ENCODE measurements at regions not wholly inside any gene's neighbourhood (a gene's known extent, or its start where the extent isn't known, plus 50 kb on each side); places are given as distances from the start of the nearest gene placed in this dataset.
A peak's percentile ranks its signal among the peaks of the same experiment; 100 is the strongest.

DNA sequence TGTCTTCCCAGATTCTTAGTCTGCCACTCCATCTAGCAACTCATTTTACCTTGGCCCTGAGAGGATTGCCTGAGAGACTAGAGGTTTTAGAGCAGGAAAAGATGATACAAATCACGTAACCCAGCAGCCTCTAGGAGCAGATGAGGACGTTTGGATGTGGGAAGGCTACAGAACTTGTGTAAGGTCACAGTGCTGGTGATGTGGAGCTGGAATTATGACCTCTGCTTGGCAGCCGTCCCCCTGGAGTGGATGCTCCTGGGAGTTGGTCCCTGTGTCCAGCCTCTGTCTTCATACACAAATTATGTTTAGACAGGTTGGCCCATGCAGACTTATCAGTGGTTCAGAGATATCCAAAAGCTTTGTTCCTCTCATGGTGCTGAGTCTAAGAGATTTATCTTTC lies 499.0 kb downstream of the EBF1 start:
- TF ChIP-seq, protein P1, sequence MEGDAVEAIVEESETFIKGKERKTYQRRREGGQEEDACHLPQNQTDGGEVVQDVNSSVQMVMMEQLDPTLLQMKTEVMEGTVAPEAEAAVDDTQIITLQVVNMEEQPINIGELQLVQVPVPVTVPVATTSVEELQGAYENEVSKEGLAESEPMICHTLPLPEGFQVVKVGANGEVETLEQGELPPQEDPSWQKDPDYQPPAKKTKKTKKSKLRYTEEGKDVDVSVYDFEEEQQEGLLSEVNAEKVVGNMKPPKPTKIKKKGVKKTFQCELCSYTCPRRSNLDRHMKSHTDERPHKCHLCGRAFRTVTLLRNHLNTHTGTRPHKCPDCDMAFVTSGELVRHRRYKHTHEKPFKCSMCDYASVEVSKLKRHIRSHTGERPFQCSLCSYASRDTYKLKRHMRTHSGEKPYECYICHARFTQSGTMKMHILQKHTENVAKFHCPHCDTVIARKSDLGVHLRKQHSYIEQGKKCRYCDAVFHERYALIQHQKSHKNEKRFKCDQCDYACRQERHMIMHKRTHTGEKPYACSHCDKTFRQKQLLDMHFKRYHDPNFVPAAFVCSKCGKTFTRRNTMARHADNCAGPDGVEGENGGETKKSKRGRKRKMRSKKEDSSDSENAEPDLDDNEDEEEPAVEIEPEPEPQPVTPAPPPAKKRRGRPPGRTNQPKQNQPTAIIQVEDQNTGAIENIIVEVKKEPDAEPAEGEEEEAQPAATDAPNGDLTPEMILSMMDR (IDR thresholded peaks at IDR 0.05): no peak
- Histone ChIP-seq H3K4me3 (no peak overlapping the region), H3K9me3 (no peaks in the 10 kb centered on the region), H3K4me1 (no peaks in the 10 kb centered on the region), H3K27ac (no peak overlapping the region), H3K36me3 (no peaks in the 10 kb centered on the region), H3K27me3 (ENCODE audit: low read depth) (no peaks in the 10 kb centered on the region)
- intact Hi-C loops (cut with DNase I): no loop called here
- ATAC-seq (no peak), DNase-seq (no peak)

DNA sequence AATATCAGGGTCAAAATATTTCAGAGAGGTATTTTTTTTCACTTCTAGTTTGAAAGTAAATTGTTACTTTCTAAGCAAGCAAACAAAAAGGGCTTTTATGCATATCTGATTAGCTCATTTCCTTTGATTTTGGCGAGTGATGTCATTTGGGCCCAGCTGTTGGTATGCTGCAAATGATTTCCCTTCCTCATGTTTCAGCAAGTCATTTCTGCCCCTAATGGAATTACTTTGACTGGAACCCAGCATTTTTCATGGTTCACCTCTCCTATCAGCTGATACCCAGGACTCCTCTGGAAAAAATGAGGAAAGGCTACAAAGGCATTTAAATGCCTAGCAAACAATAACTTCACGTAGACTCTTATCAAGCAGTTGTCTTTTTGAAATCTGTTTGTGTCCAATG lies 500.6 kb downstream of the EBF1 start:
- DNase-seq: no peak
- TF ChIP-seq, protein P1 (IDR thresholded peaks at IDR 0.05): no peak
- Histone ChIP-seq H3K36me3 (no peaks in the 10 kb centered on the region), H3K27me3 (ENCODE audit: low read depth) (no peaks in the 10 kb centered on the region), H3K9me3 (no peaks in the 10 kb centered on the region), H3K27ac (no peak overlapping the region), H3K4me1 (no peaks in the 10 kb centered on the region), H3K4me3 (no peak overlapping the region)
- intact Hi-C loops (cut with DNase I): no loop called here
- ATAC-seq: no peak

DNA sequence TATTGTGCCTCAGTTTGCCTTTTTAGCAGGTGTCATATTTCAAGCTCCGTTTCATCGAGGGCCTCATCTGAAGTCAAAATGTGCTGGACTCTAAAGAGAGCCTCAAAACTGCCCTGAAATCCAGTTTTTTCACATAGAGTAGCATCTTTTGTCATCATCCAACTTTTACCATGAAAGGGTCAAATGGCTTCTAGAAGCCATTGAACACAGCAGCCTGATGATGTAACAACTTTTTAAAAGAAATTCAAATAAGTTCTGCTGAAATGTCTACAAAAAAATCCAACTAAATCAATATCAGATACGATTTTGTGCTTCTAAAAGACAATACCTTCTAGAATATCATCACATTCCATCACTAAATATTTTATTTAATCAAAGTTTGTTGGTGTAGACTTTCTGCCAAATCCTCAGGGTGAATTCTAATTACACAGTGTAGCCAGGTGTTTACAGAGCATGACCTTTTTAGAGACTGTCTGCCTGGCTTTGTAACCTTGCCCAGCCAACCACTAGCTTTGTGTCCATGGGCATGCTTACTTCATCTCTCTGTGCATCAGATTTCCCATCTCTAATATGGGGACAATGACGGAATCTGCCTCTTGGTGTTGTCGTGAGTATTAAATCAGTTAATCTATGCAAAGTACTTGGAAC lies 505.0 kb downstream of the EBF1 start:
- H3K27me3 ChIP-seq (ENCODE audit: low read depth): no peaks in the 10 kb centered on the region

DNA sequence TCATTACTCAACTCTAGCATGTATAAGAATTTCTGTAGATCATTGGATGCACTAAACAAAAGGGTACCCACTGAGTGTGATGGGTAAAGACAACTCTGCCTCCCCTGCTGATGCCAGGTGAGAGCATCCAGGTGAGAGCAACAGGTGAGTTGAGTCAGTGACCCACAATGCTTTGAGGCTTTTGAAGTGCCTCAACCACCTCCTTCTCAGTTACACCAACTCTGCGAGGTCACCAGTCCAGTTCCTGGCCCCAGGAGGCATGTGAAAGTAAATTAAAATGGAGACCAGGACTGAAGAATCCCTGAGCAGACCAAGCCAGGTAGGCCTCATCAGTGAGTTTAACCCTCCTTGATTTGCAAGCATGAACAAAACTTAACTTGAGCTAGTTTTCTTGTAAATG lies 505.8 kb downstream of the EBF1 start:
- peaks cover 8% of the 10 kb centered on the region for H3K4me1 ChIP-seq
- no peak overlapping the region for H3K27ac ChIP-seq
- no peaks in the 10 kb centered on the region for H3K9me3 ChIP-seq
- H3K27me3 ChIP-seq (ENCODE audit: low read depth): no peaks in the 10 kb centered on the region
- intact Hi-C loops (cut with DNase I): no loop called here
- no peaks in the 10 kb centered on the region for H3K36me3 ChIP-seq
- DNase-seq (no peak), ATAC-seq (no peak)
- TF ChIP-seq, protein P1 (IDR thresholded peaks at IDR 0.05): no peak
- no peak overlapping the region for H3K4me3 ChIP-seq

More for the DNA sequence above, 505.0 kb downstream of the EBF1 start:
- Histone ChIP-seq H3K27ac (no peak overlapping the region), H3K9me3 (no peaks in the 10 kb centered on the region), H3K4me3 (no peak overlapping the region), H3K36me3 (no peaks in the 10 kb centered on the region), H3K4me1 (peaks cover 8% of the 10 kb centered on the region)
- intact Hi-C loops (cut with DNase I): no loop called here
- TF ChIP-seq, protein P1 (IDR thresholded peaks at IDR 0.05): no peak
- DNase-seq (no peak), ATAC-seq (no peak)

DNA sequence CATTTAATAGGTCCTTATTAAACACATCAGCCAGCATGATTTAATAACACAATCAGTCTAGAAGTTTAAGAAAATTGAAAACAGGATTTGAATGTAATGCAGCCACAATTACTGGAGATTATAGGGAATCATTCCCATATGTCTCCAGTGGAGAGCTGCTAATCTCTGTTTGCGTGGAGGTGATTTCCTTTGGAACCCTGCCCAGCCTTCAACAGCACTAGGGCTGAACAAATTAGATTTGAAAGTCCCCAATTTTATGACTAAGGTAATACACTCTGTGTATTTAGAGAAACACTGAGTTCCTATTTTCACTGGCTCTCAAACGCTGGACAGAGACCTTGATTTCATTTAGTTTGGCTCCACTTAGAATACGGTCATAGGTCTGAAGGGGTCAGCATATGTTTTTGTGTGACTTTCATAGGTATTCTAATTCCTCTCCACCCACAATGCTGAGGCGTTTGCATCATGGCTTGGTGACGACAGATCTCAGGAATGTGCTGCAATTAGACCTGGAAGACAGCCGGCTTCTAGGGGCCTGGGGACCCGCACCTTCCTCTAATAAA lies 508.3 kb downstream of the EBF1 start:
- ATAC-seq: peak; percentile 52 to 59
- Histone ChIP-seq H3K27ac (no peak overlapping the region), H3K27me3 (ENCODE audit: low read depth) (no peaks in the 10 kb centered on the region), H3K36me3 (no peaks in the 10 kb centered on the region), H3K9me3 (no peaks in the 10 kb centered on the region), H3K4me3 (no peak overlapping the region), H3K4me1 (peaks cover 8% of the 10 kb centered on the region)
- TF ChIP-seq, protein P1 (IDR thresholded peaks at IDR 0.05): no peak
- intact Hi-C loops (cut with DNase I): no loop called here
- no peak for DNase-seq
